OCI-LY7 (cell line): ENCODE measurements at regions not wholly inside any gene's neighbourhood (a gene's known extent, or its start where the extent isn't known, plus 50 kb on each side); places are given as distances from the start of the nearest gene placed in this dataset.

Experiments used
- BruUV-seq: library from RNA; stranded (reverse); fragments of 400-500 nt; replicated peaks from 2 replicates; lab custom pipeline; 2021; lab: Mats Ljungman, UMichigan
- CTCF ChIA-PET: fragments of 300-600 bp; sonication (Branson Sonifier 250); formaldehyde crosslinking; loops from one replicate; lab custom pipeline; 2022; ENCODE audit warnings: antibody characterized with exemption; ENCODE audit not compliant: unreplicated experiment; lab: Charles Lee
- POLR2A ChIA-PET: fragments of 300-600 bp; sonication (Branson Sonifier 250); formaldehyde crosslinking; loops from one replicate; lab custom pipeline; 2022; ENCODE audit warnings: antibody characterized with exemption; lab: Charles Lee
- DNase-seq: peaks from one replicate; pipeline ENCODE4 v3.0.0-alpha.2; 2015; ENCODE audit warnings: low spot score
- H2AFZ ChIP-seq: fragments of 200-600 bp; sonication (generic), shearing (Covaris generic); 2 replicates; pipeline ENCODE4 v1.6.1; 2014; ENCODE audit warnings: mild to moderate bottlenecking, antibody characterized with exemption, low read length, moderate library complexity
- H3K27ac ChIP-seq: fragments of 200-600 bp; sonication (generic); 2 replicates; pipeline ENCODE4 v1.5.1; 2014; ENCODE audit warnings: mixed run types, low read depth, mild to moderate bottlenecking, moderate library complexity, low read length, inconsistent platforms; ENCODE audit not compliant: poor library complexity, severe bottlenecking
- H3K36me3 ChIP-seq: fragments of 200-600 bp; sonication (generic); 2 replicates; pipeline ENCODE4 v1.6.1; 2014; ENCODE audit warnings: mild to moderate bottlenecking, antibody characterized with exemption, low read length, moderate library complexity, mixed read lengths; ENCODE audit not compliant: insufficient read depth
- H3K4me1 ChIP-seq: fragments of 200-600 bp; sonication (generic); 2 replicates; pipeline ENCODE4 v1.5.1; 2014; ENCODE audit warnings: mild to moderate bottlenecking, low read length; ENCODE audit not compliant: insufficient read depth, poor library complexity, severe bottlenecking
- H3K4me2 ChIP-seq: fragments of 200-600 bp; sonication (generic); 2 replicates; pipeline ENCODE4 v1.6.1; 2014; ENCODE audit warnings: mild to moderate bottlenecking, low read length
- H3K4me3 ChIP-seq: fragments of 200-600 bp; sonication (generic); 2 replicates; pipeline ENCODE4 v1.5.1; 2014; ENCODE audit warnings: mild to moderate bottlenecking, low read depth, low read length; ENCODE audit not compliant: poor library complexity, severe bottlenecking
- H3K79me2 ChIP-seq: fragments of 200-600 bp; sonication (generic); 2 replicates; pipeline ENCODE4 v1.6.1; 2016; ENCODE audit warnings: low read depth, mild to moderate bottlenecking, low read length, moderate library complexity, mixed read lengths; ENCODE audit not compliant: insufficient read depth
- H3K9me2 ChIP-seq: fragments of 200-600 bp; sonication (generic); 2 replicates; pipeline ENCODE4 v1.6.1; 2016; ENCODE audit warnings: mild to moderate bottlenecking, low read length, mixed read lengths; ENCODE audit not compliant: insufficient read depth
- H3K9me3 ChIP-seq: fragments of 200-600 bp; sonication (generic); 2 replicates; pipeline ENCODE4 v1.6.1; 2014; ENCODE audit warnings: mild to moderate bottlenecking, mixed run types, low read length, mixed read lengths
- H4K20me1 ChIP-seq: fragments of 200-600 bp; sonication (generic); 2 replicates; pipeline ENCODE4 v1.6.1; 2014; ENCODE audit warnings: mild to moderate bottlenecking, antibody characterized with exemption, low read length, moderate library complexity, mixed read lengths; ENCODE audit not compliant: insufficient read depth
- EZH2phosphoT487 ChIP-seq: fragments of 200-600 bp; sonication (generic); IDR thresholded peaks from 2 replicates; pipeline ENCODE4 v1.6.1; 2018; ENCODE audit warnings: low read depth, borderline replicate concordance, mild to moderate bottlenecking, mixed run types, antibody characterized with exemption, low read length, moderate library complexity, mixed read lengths
- intact Hi-C: fragments of 100-400 bp; cut with micrococcal nuclease; formaldehyde crosslinking; loops from one replicate; pipeline ENCODE4 v1.10.0; 2022; ENCODE audit not compliant: unreplicated experiment
- TF ChIP-seq, protein P1 (sequence below): fragments of 200-600 bp; sonication (generic); conservative IDR thresholded peaks from 2 replicates; pipeline ENCODE4 v1.5.1; 2014; ENCODE audit warnings: mild to moderate bottlenecking, antibody characterized with exemption, low read length, moderate library complexity, mixed read lengths

- Histone ChIP-seq H3K79me2 (no peaks in the 10 kb centered on the region), H2AFZ (no peak overlapping the region), H3K4me1 (no peaks in the 10 kb centered on the region), H3K9me3 (no peaks in the 10 kb centered on the region), H4K20me1 (no peaks in the 10 kb centered on the region), H3K9me2 (no peaks in the 10 kb centered on the region), H3K36me3 (no peaks in the 10 kb centered on the region), H3K27ac (no peak overlapping the region), H3K4me2 (no peak overlapping the region), H3K4me3 (no peak overlapping the region)
- DNase-seq: no peak
- POLR2A ChIA-PET: interaction anchor here (0.6 kb wide), 1 partner anchor 248 kb away, joined by 3 read pairs; no protein-coding TSS in a partner anchor
- TF ChIP-seq, protein P1, sequence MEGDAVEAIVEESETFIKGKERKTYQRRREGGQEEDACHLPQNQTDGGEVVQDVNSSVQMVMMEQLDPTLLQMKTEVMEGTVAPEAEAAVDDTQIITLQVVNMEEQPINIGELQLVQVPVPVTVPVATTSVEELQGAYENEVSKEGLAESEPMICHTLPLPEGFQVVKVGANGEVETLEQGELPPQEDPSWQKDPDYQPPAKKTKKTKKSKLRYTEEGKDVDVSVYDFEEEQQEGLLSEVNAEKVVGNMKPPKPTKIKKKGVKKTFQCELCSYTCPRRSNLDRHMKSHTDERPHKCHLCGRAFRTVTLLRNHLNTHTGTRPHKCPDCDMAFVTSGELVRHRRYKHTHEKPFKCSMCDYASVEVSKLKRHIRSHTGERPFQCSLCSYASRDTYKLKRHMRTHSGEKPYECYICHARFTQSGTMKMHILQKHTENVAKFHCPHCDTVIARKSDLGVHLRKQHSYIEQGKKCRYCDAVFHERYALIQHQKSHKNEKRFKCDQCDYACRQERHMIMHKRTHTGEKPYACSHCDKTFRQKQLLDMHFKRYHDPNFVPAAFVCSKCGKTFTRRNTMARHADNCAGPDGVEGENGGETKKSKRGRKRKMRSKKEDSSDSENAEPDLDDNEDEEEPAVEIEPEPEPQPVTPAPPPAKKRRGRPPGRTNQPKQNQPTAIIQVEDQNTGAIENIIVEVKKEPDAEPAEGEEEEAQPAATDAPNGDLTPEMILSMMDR: no peak
- no peak for TF ChIP-seq EZH2phosphoT487
- intact Hi-C loops: no loop called here
- CTCF ChIA-PET: no interaction called here
- BruUV-seq: no TSS peak
Measured at GRCh38 chr2:23198316-23199114, 186.5 kb upstream of the KLHL29 start.

GRCh38 chr2:23199115-23199918 lies 185.7 kb upstream of the KLHL29 start:
- ChIA-PET CTCF (no interaction called here), POLR2A (interaction anchor here (0.6 kb wide), 1 partner anchor 247 kb away, joined by 3 read pairs; no protein-coding TSS in a partner anchor)
- no peaks in the 10 kb centered on the region for H3K9me2 ChIP-seq
- DNase-seq: peak; percentile 14
- H3K9me3 ChIP-seq: no peaks in the 10 kb centered on the region
- TF ChIP-seq EZH2phosphoT487: no peak
- TF ChIP-seq, protein P1: peak; percentile 84
- no peaks in the 10 kb centered on the region for H3K4me1 ChIP-seq
- no peaks in the 10 kb centered on the region for H4K20me1 ChIP-seq
- H3K36me3 ChIP-seq: no peaks in the 10 kb centered on the region
- no peaks in the 10 kb centered on the region for H3K79me2 ChIP-seq
- intact Hi-C loops: no loop called here
- H3K4me3 ChIP-seq: no peak overlapping the region
- no peak overlapping the region for H3K4me2 ChIP-seq
- H2AFZ ChIP-seq: no peak overlapping the region
- BruUV-seq: no TSS peak
- no peak overlapping the region for H3K27ac ChIP-seq
